Peyer's patch (tissue), 4 donors: ENCODE measurements at regions not wholly inside any gene's neighbourhood (a gene's known extent, or its start where the extent isn't known, plus 50 kb on each side); places are given as distances from the start of the nearest gene placed in this dataset.

Experiments
- DNase-seq, 3 donors: peaks; one replicate each; pipeline ENCODE4 v3.0.0-alpha.2; 2017 to 2019
- H3K27ac ChIP-seq, 4 donors: fragments of 200-600 bp; sonication (generic); one replicate each; pipeline ENCODE4 v1.5.1; 2016 to 2019
- H3K27me3 ChIP-seq, 2 donors: fragments of 200-600 bp; sonication (generic); one replicate each; pipeline ENCODE4 v1.5.1; 2019
- H3K36me3 ChIP-seq, 3 donors: fragments of 200-600 bp; sonication (generic); one replicate each; pipeline ENCODE4 v1.5.1; 2016 to 2019
- H3K4me1 ChIP-seq, 4 donors: fragments of 200-600 bp; sonication (generic); one replicate each; pipeline ENCODE4 v1.5.1; 2016 to 2019
- H3K4me3 ChIP-seq, 4 donors: fragments of 200-600 bp; sonication (generic); 1 replicate in 3 of 4; 2 replicates in 1 of 4; pipeline ENCODE4 v1.5.1; 2016 to 2019; ENCODE audit warnings: mild to moderate bottlenecking in 1 of 4
- H3K9me3 ChIP-seq, 4 donors: fragments of 200-600 bp; sonication (generic); one replicate each; pipeline ENCODE4 v1.5.1; 2016 to 2019; ENCODE audit warnings: mild to moderate bottlenecking in 1 of 4
- CTCF ChIP-seq, 6 experiments: fragments of 450-650 bp in 4 of 6; fragments of 200-600 bp in 2 of 6; sonication (generic) in 1 of 6; IDR thresholded peaks; one replicate each; pipeline ENCODE4 v1.5.1; 2017 to 2019; ENCODE audit warnings: antibody characterized with exemption in 6 of 6, mild to moderate bottlenecking in 3 of 6, moderate library complexity in 1 of 6
- POLR2A ChIP-seq, 2 donors: fragments of 450-650 bp; IDR thresholded peaks; one replicate each; pipeline ENCODE4 v1.5.1; 2017; ENCODE audit warnings: antibody characterized with exemption in 2 of 2, mild to moderate bottlenecking in 2 of 2, moderate library complexity in 2 of 2

- TF ChIP-seq CTCF (IDR thresholded peaks at IDR 0.05) (no peak), POLR2A (IDR thresholded peaks at IDR 0.05) (no peak)
- H3K4me3 ChIP-seq = no peak overlapping the region
- peaks cover 0 to 5% (median 0%) of the 10 kb centered on the region in 4 donors for H3K4me1 ChIP-seq
- no peaks in the 10 kb centered on the region for H3K36me3 ChIP-seq
- H3K27ac ChIP-seq = no peak overlapping the region
- no peaks in the 10 kb centered on the region for H3K27me3 ChIP-seq
- no peaks in the 10 kb centered on the region for H3K9me3 ChIP-seq
- DNase-seq = no peak
Measured at GRCh38 chr13:77829963-77830362, 88.7 kb downstream of the EDNRB start.

- Histone ChIP-seq H3K9me3 (no peaks in the 10 kb centered on the region), H3K36me3 (no peaks in the 10 kb centered on the region), H3K27me3 (no peaks in the 10 kb centered on the region), H3K4me1 (peaks cover 0 to 2% (median 0%) of the 10 kb centered on the region in 4 donors), H3K27ac (no peak overlapping the region), H3K4me3 (no peak overlapping the region)
- no peak for TF ChIP-seq CTCF (IDR thresholded peaks at IDR 0.05)
- TF ChIP-seq POLR2A (IDR thresholded peaks at IDR 0.05) = no peak
- no peak for DNase-seq
Measured at GRCh38 chr13:77828799-77829198, 89.8 kb downstream of the EDNRB start.

GRCh38 chr13:77827332-77827731 is 91.3 kb downstream of the EDNRB start:
- Histone ChIP-seq H3K27me3 (no peaks in the 10 kb centered on the region), H3K4me3 (no peak overlapping the region), H3K36me3 (no peaks in the 10 kb centered on the region), H3K4me1 (no peaks in the 10 kb centered on the region), H3K9me3 (no peaks in the 10 kb centered on the region), H3K27ac (no peak overlapping the region)
- TF ChIP-seq CTCF (IDR thresholded peaks at IDR 0.05) = no peak
- no peak for TF ChIP-seq POLR2A (IDR thresholded peaks at IDR 0.05)
- no peak for DNase-seq

- no peak for DNase-seq
- Histone ChIP-seq H3K27me3 (no peaks in the 10 kb centered on the region), H3K4me1 (no peaks in the 10 kb centered on the region), H3K36me3 (no peaks in the 10 kb centered on the region), H3K27ac (no peak overlapping the region), H3K4me3 (no peak overlapping the region), H3K9me3 (no peaks in the 10 kb centered on the region)
- TF ChIP-seq POLR2A (IDR thresholded peaks at IDR 0.05) = no peak
- TF ChIP-seq CTCF (IDR thresholded peaks at IDR 0.05) = no peak
Measured at GRCh38 chr13:77820431-77821149, 98.0 kb downstream of the EDNRB start.

- no peak for DNase-seq
- Histone ChIP-seq H3K4me3 (no peak overlapping the region), H3K27ac (no peak overlapping the region), H3K9me3 (no peaks in the 10 kb centered on the region), H3K27me3 (no peaks in the 10 kb centered on the region), H3K4me1 (no peaks in the 10 kb centered on the region), H3K36me3 (no peaks in the 10 kb centered on the region)
- TF ChIP-seq POLR2A (IDR thresholded peaks at IDR 0.05) = no peak
- no peak for TF ChIP-seq CTCF (IDR thresholded peaks at IDR 0.05)
Measured at GRCh38 chr13:77817521-77817920, 101.1 kb downstream of the EDNRB start.

GRCh38 chr13:77815330-77815729 is 103.3 kb downstream of the EDNRB start:
- H3K27me3 ChIP-seq = no peaks in the 10 kb centered on the region
- no peaks in the 10 kb centered on the region for H3K36me3 ChIP-seq
- TF ChIP-seq POLR2A (IDR thresholded peaks at IDR 0.05) (no peak), CTCF (IDR thresholded peaks at IDR 0.05) (no peak)
- no peak for DNase-seq
- H3K4me1 ChIP-seq = no peaks in the 10 kb centered on the region
- no peak overlapping the region for H3K27ac ChIP-seq
- no peak overlapping the region for H3K4me3 ChIP-seq
- H3K9me3 ChIP-seq = no peaks in the 10 kb centered on the region
